RWPE1 (cell line): ENCODE measurements at regions not wholly inside any gene's neighbourhood (a gene's known extent, or its start where the extent isn't known, plus 50 kb on each side); places are given as distances from the start of the nearest gene placed in this dataset.
A peak's percentile ranks its signal among the peaks of the same experiment; 100 is the strongest.

Experiments used
- CTCF ChIA-PET: fragments of 350-600 bp; sonication (Branson Sonifier 250); formaldehyde crosslinking; extraction: SDS; loops from one replicate; lab custom pipeline; 2021; lab: Yijun Ruan, JAX
- POLR2A ChIA-PET: fragments of 400-600 bp; formaldehyde crosslinking; extraction: SDS; loops from one replicate; lab custom pipeline; 2020; ENCODE audit warnings: antibody characterized with exemption; ENCODE audit not compliant: low non-redundant PET; lab: Yijun Ruan, JAX
- DNase-seq: peaks from one replicate; pipeline ENCODE4 v3.0.0; 2012; ENCODE audit warnings: low spot score
- H3K27ac ChIP-seq: fragments of 450-650 bp; 2 replicates; pipeline ENCODE4 v1.5.1; 2017
- CTCF ChIP-seq: fragments of 450-650 bp; conservative IDR thresholded peaks from 2 replicates; pipeline ENCODE4 v1.5.1; 2017; ENCODE audit warnings: low read depth, mild to moderate bottlenecking

- no peak for DNase-seq
- ChIA-PET POLR2A (no interaction called here), CTCF (no interaction called here)
- peak overlapping the region; percentile 17; the same call in 1 of the 2 replicates for H3K27ac ChIP-seq
- no peak for TF ChIP-seq CTCF
These were observed 126.3 kb upstream of the SERTAD2 start for GRCh38 chr2:64780041-64780440.

- DNase-seq = no peak
- no peak for TF ChIP-seq CTCF
- CTCF ChIA-PET = no interaction called here
- POLR2A ChIA-PET = interaction anchor here (0.9 kb wide), 1 partner anchor 30 kb away, joined by 4 read pairs; no protein-coding TSS in a partner anchor
- no peak overlapping the region for H3K27ac ChIP-seq
These were observed 128.1 kb upstream of the SERTAD2 start for GRCh38 chr2:64781711-64782390.

GRCh38 chr2:64784168-64785061, 130.7 kb upstream of the SERTAD2 start:
- DNase-seq = no peak
- 0 out of 2 replicates have a peak overlapping the region, but pooled peaks have one; percentile 3 for H3K27ac ChIP-seq
- ChIA-PET CTCF (interaction anchor here (0.5 to 0.6 kb wide), 2 partner anchors 206 to 261 kb away, joined by 4 to 6 read pairs; no protein-coding TSS in a partner anchor), POLR2A (interaction anchor here (0.6 kb wide), 1 partner anchor 54 kb away, joined by 13 read pairs; no protein-coding TSS in a partner anchor)
- TF ChIP-seq CTCF = no peak

- no peak for TF ChIP-seq CTCF
- no peak for DNase-seq
- POLR2A ChIA-PET = interaction anchor here (0.6 kb wide), 1 partner anchor 53 kb away, joined by 13 read pairs; no protein-coding TSS in a partner anchor
- CTCF ChIA-PET = interaction anchor here (0.7 kb wide), 1 partner anchor 139 kb away, joined by 4 read pairs; no protein-coding TSS in a partner anchor
- no peak overlapping the region for H3K27ac ChIP-seq
These were observed 131.5 kb upstream of the SERTAD2 start for GRCh38 chr2:64785245-64785644.

- TF ChIP-seq CTCF = no peak
- no peak overlapping the region for H3K27ac ChIP-seq
- POLR2A ChIA-PET = no interaction called here
These were observed 132.8 kb upstream of the SERTAD2 start for GRCh38 chr2:64786343-64787018.

More at GRCh38 chr2:64786343-64787018, 132.8 kb upstream of the SERTAD2 start:
- no peak for DNase-seq
- CTCF ChIA-PET = interaction anchor here (0.6 to 0.8 kb wide), 3 partner anchors 17 to 140 kb away, joined by 3 to 5 read pairs (median 5); no protein-coding TSS in a partner anchor
